ENCODE measurements at regions not wholly inside any gene's neighbourhood (a gene's known extent, or its start where the extent isn't known, plus 50 kb on each side); places are given as distances from the start of the nearest gene placed in this dataset.

DNA sequence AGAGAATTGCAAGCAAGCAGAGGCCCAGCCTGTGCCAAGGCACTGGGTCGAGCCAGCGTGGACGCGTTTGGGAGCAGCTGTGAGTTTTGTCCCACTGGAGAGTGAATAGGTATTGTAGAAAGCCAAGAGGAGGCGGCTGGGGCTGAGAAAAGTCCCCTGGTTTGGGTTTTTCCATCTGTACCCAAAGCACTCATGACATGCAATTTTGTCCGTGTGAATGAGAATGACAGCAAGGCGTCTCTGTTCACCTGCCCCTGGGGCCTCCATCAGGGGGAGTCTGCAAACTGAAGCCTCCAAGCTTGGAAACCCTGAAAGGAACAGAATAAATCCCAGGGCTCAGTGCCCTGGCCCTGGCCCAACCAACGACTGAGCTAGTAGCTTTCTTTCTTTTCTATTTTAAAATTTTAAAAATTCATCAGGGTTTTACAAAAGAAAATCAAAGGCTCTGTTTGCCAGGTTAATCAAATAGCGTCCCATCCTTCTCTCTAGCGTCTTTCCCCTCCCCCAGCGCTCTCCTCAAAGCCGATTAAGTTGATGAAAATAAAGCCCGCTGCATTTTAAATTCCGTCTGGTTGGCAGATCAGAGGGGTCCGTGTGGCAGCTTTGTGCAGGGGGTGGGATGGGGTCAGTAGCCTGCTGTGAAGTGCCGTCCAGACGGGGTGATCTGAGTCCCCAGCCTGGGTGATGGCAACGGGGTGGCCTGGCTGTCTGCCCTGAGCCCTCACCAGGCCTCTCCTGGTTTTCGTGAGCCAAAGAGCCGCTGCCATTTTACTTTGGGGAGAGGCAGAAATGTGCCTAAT is 171.0 kb downstream of the KATNIP start:
- DNase-seq = no peak

DNA sequence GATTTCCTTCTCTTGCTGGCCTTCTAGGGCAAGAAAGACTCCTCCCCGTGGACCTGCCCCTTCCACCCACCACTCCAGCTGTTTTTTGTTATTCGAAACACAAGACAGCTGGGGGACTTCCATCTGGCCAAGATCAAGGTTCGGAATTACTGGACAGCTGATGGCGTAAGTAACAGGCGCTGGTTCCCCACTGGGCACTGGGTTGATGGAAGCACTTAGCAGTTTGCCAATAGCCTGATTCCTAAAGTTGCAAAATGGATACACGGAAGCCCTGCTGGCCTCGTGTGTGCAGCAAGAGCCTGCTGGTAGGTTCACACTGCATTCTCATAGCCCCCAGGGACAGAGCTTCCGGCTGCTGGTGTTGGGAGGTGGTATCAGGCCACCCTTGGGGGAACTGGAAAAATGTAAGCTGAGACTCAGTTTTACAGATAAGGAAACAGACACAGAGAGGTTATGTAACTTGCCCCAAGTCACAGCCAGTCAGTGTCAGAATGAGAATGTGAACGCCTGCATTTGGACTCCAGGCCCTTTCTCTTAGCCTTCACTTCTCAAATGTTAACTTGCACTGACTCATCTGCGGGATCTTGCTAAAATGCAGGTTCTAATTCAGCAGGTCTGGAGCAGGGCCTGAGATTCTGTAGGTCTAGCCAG is 171.7 kb downstream of the KATNIP start:
- no peak for DNase-seq

DNA sequence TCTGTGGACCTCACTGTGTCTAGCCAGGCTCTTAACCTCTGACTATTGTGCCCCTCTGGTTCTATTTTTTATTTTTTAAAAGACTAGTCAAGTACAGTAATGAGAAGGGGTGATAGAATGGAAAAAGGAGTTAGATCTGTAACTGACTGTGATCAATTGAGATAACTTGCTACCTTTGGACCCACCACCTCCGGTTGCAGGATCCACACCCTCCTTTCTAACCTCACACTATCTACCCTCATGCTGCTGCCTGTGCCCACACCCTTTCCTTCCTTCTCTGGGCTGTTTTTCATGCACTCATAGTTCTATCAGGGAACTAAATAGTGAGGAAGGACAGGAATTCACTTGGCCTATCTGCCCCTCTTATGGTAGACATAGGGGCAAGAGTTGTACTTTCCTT is 172.3 kb downstream of the KATNIP start:
- no peak for DNase-seq

DNA sequence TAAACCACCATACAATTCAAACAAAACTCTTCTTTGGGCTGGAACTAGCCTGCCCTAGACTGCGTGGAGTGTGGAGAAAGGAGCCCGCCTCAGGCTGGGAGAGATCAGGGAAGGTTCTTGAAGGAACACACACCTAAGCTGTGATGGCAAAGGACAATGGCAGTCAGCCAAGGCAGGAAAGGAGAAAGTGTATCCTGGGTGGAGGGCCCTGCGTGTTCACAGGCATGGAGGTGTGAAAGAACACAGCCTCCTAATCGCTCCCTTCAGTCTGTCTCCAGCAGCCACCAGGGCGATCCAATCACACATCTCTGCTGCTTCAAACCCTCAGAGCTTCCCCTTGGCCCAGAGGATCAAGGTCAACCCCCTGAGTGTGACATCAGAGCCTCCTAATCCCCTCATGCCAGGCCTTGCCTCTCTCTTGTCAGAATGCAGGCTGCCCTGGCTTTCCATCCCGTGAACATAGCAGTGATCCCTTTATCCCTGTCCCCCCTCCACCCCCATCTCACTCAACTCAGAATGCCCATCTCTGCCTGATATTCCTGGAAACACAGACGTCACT is 173.0 kb downstream of the KATNIP start:
- DNase-seq = no peak

DNA sequence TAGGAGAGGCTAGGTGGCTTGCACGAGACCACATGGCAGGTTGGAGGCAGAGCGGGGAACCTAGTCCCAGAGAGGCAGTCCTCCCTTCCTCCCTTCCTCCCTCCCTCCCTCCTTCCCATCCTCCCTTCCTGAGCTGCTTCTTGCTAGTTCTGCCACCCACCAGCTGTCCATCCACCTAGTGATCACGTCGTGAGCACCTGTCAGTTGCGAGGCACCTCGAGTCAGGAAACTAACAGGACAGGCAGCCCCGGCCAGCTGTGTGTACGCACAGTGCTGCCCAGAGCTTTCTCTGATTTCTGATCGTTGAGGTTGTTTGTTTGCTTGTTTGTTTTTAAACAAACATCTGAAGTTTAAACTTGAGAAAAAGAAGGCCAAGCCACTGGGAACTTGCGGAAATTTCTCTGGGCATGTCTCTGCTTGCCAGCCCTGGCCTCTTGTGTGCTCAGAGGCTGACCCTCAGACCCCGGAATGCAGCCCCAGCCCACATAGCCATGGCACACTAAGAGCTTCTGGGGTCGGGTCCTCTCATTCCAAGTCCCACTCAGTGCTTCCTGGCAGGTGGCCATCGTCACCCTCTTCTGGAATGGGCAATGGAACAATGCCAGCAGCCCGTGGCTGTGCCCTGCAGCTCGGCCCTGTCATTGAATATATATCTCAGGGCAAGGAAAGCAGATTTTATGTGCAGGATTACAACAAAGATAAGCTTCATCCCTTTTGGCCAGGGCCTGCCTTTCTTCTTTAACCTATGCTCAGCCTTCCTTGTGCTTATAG is 174.0 kb downstream of the KATNIP start:
- DNase-seq = no peak

DNA sequence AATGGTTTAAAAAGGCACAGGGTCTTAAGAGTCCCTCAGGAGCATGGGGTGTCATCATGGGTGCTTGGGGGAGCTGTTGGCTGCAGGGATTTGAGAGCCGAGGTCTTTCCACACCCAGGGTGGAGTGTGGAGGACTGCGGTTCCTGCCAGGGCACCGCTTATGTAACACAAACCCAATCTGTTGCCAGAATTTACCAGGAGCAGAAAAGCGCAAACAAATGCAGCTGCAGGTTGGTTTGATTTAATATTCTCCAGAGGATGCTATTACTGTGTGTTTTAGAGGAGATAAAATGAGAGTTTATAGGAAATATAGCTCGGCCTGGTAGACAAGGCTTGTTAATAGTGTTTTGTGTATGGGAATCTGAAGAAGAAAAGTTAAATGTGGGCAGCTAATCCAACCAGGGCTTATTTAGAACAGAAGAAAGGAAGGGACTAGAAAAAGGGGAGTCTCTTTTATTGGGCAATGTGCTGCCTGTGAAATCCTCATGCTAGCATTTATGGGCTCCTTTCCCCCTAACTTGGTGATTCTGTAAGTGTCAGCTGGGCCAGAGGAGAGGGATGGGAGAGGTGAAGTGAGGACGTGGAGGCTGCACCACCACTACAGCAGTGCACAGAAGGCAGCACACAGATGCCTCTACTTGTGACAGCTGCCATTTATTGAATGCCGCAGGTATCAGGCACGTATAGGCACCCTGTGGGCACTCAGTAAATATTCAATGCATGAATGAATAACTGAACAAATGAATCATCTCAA is 174.7 kb downstream of the KATNIP start:
- DNase-seq = no peak

DNA sequence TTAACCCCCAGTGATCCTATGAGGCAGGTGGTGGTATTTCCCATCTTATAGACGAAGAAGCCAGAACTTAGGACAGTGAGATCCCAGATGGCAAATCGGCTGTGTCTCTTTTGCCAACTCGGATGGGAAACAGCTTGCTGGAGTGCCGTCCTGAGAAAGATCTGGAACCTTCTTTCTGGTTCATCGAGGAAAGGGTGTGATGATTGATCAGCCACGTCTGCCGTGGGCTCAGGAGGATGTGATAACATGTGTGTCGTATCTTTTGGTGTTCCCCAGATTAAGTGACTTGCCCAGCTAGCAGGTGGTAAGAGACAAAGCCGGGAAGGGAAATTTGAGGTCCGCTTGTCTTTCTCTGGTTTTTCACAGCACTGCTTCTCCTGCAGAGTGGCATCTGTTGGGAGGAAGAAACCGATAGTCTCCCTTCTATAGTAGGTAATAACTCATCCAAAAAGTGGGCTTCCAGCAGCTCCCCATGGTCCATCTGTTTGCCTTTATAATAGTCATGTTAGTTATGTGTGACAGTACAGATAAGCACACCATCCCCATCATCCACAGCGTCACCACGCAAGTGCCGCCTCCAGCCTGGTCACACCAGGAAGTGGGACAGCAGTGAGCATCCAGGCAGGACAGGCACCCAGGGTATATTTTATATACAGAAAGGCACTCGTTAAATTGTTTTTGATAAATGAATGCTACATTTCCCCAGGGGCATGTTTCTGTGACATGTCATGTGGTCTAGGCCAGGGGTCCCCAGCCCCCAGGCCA is 175.5 kb downstream of the KATNIP start:
- no peak for DNase-seq

DNA sequence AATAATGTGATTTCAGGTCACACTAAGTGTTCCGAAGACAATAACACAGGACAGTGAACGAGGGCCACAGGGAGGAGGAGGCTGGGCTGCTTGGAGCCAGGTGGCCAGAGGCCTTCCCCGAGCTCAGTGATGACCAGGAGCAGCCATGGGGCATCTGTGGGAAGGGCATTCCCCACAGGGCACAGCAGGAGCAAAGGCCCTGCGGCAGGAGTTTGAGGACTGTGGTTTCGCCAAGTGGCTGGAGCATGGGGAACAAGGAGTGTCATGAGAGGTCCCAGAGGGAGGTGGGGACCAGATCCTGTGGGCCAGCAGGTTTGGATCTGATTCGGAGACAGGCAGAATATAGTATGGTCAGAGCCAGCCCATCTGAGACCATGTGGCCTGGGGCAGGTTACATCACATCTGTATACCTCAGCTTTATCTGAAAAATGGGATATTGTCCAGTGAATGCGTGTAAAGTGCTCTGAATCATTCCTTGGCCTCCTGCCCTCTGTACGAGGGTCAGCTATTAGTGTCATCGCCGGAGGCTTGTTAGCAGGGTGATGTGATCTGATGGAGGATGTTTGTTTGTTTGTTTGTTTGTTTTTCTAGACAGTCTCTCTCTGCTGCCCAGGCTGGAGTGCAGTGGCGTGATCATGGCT is 176.8 kb downstream of the KATNIP start:
- no peak for DNase-seq

DNA sequence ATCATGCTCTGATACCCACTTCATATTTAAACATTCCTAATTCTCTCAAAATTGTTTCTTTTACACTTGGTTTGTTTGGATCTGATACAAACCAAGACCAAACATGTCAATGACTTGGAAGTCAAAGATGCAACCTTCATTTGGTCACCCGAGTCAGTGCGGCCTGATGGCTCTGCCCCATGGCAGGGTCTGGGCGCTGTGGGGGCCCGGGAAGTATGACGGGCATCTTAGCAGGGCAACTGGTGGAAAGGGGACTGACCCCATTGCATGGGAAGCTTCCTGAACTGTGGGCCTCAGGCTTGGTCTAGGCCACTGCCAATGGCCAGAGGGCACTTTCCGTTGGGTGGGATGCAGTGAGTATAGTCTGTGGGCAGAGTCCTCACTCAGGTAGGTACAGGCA is 178.0 kb downstream of the KATNIP start:
- DNase-seq = no peak

DNA sequence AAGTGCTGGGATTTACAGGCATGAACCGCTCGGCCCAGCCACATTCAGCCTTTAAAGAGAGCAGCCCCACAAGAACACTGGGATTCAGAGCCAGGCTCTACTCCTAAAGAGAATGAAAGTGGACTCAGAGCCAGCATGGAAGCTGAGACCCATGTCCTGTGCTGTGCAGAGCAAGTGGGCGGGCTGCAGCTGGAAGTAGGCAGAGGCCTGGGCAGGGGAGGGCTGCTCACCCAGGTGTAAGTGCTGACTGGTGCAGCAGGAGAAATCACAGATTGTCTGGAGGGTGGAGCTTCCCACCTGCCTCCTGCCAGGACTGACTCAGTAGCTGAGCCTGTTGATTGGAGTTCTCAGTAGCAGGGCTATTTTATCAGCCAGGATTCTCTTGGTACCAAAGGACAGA is 178.7 kb downstream of the KATNIP start:
- no peak for DNase-seq

DNA sequence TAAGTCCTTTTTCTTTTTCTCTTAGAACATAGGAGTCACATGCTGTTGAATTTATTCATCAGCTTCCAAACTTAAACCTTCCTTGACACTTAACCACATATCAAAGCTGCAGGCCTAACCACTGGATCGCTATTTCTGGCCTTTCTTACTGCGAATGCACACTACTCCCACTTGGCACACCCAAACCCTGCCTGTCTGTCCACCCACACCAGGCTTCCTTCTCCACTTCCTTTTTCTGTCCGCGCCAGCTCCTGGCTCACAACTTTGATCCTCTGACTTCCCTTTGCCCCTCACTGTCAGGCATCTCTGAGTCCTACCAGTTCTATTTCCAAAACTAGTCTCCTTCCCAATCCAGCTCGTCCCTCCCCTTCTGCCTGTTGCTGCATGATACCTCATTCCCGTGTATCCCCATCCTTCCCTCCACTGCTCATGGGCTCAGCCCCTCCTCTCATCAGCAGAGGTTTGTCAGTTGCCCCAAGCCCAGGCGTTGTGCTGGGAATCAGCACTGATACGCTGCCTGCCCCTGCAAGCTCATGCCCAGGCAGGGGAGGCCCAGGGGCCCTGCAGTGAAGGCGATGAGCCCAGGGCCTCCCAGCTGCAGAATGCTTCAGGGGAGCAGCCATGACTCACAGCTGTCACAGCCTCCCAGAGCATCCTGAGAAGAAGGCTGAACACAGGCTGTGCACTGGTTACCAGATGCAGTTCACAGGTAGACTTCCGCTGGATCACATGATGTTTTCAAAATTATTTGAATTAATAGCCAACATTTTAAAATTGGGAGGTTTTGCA is 179.8 kb downstream of the KATNIP start:
- DNase-seq = peak; percentile 27

DNA sequence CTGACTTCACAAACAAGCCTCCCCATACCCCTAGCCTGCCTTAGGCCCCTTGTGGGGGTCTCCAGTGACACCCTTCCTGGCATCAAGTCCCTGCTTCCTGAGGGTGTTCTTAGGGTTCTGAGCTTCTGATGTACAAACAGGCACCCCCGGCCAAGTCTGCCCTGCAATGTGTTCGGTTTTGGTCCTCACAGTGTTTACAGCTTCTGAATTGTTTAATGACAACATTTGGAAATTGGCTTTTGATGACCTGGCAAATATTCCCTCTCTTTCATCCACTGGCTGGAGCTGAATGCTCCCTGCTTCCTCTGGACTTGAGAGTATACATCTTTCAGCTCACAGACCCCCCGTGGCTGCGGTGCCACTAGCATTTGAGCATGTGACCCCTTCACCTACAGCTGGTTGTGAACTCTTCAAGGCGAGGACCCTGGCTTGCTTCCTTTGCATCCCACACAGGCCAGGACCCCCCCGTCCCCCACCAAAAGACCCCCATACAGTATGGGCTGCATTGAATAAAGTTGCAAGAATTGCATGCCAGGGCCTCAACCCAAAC is 180.8 kb downstream of the KATNIP start:
- DNase-seq = no peak

DNA sequence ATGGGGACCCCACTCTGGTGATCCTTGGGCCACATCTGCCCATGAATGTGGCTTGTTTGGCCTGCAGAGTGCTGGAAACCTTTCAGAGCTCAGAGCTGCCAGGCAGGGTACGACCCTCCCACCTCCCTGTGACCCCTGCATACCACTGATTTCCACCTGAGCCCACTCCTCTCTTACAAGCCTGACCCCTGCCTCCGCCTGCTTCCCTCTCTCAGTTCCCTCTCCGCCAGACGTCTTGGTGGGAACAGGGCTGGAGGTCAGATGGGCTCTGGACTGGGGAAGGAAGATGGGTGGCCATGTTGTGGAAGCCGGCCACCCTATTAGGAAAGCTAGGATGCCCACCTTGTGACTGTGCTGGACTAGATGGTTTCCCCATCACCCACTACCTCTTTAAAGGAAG is 185.1 kb downstream of the KATNIP start:
- DNase-seq = no peak

DNA sequence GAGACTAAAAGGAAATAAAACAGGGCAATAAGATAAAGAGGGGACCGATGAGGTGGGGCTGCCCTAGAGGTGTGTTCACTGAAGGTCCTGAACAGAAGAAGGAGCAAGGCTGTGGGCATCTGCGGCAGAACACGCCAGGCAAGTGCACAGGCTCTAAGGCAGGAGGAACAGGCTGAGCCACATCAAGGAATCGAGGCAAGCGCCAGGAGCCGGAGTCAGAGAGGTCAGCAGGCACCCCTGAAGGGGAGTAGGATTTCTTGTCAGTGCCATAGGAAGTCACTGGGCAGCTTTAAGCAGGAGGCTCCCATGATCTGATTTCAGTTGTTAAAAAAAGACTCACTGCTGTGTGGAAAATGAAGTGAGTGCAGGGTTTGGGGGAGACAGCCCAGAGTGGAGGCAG is 186.5 kb downstream of the KATNIP start:
- no peak for DNase-seq

DNA sequence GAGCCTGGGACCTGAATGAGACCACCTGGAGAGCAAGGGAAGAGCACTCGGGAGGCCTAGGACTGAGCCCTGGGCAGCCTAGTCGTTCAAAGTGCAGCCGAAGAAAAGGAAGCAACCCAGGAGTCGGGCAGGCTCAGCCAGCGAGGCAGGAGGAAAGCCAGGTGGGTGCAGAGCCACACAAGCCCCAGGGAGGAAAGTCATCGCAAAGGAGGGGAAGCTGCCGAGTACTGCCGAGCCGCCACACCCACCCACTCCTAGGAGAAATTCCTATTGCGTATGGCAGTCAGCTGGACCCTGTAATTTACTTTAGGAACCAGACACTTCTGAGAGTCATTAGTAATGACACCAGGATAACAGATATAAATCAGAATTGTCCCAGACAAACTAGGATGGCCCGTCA is 187.6 kb downstream of the KATNIP start:
- DNase-seq = no peak

Data from CD4-positive, alpha-beta T cell treated with Interleukin-15 for 1 hour (primary cell).